ENCODE measurements at regions not wholly inside any gene's neighbourhood (a gene's known extent, or its start where the extent isn't known, plus 50 kb on each side); places are given as distances from the start of the nearest gene placed in this dataset.

- Histone ChIP-seq H3K79me1 (ENCODE audit: insufficient read depth, low read depth, low read length, poor library complexity, severe bottlenecking) (no peaks in the 10 kb centered on the region), H3K27ac (ENCODE audit: insufficient read length, low read depth, low read length) (no peak overlapping the region), H3T11ph (ENCODE audit: low read length) (no peak overlapping the region), H3K4me1 (ENCODE audit: insufficient read depth, low read length) (no peaks in the 10 kb centered on the region), H3K23ac (ENCODE audit: insufficient read length, low read depth, low read length) (no peak overlapping the region), H3K9me3 (ENCODE audit: control insufficient read depth, low read depth, low read length) (no peaks in the 10 kb centered on the region), H3K9ac (ENCODE audit: extremely low read depth, insufficient read length, low read length) (no peak overlapping the region), H2BK5ac (ENCODE audit: insufficient read length, low read length) (no peak overlapping the region), H3K79me2 (ENCODE audit: insufficient read depth, low read length) (no peaks in the 10 kb centered on the region), H4K8ac (replicated peaks; ENCODE audit: insufficient read length, low read depth, low read length) (no peak overlapping the region), H2BK12ac (ENCODE audit: insufficient read length, low read depth, low read length) (no peak overlapping the region), H4K20me1 (ENCODE audit: control insufficient read depth, insufficient read depth, insufficient read length) (no peaks in the 10 kb centered on the region), H2BK120ac (ENCODE audit: low read depth, low read length, poor library complexity, severe bottlenecking) (no peak overlapping the region), H3K56ac (ENCODE audit: insufficient read length, low read depth, low read length) (no peak overlapping the region), H4K91ac (ENCODE audit: insufficient read length, low read depth, low read length) (no peak overlapping the region), H2AFZ (ENCODE audit: low read length) (no peak overlapping the region), H3K18ac (ENCODE audit: insufficient read length, low read depth, low read length) (no peak overlapping the region), H2BK20ac (ENCODE audit: low read depth, low read length, poor library complexity, severe bottlenecking) (no peak overlapping the region), H3K23me2 (ENCODE audit: insufficient read length, low read depth, low read length, poor library complexity, severe bottlenecking) (no peaks in the 10 kb centered on the region), H3K27me3 (ENCODE audit: insufficient read depth, low read length) (no peaks in the 10 kb centered on the region), H2AK5ac (ENCODE audit: insufficient read length, low read length) (no peak overlapping the region), H2BK15ac (ENCODE audit: low read depth, low read length) (no peak overlapping the region), H3K4ac (ENCODE audit: low read depth, low read length) (no peak overlapping the region), H4K5ac (ENCODE audit: insufficient read length, low read depth, low read length) (no peak overlapping the region), H3K14ac (ENCODE audit: insufficient read depth, low read length) (no peak overlapping the region), H3K4me2 (ENCODE audit: insufficient read depth, insufficient read length, low read length) (no peak overlapping the region)
- Mint-ChIP-seq H3K4me3 (no peak overlapping the region), H3K9me3 (no peaks in the 10 kb centered on the region), H3K36me3 (ENCODE audit: insufficient read depth in 1 of 3, low read depth in 3 of 3) (no peaks in the 10 kb centered on the region), H3K27me3 (ENCODE audit: low read depth) (no peaks in the 10 kb centered on the region; the same call in 1 of the 2 replicates), H3K27ac (no peak overlapping the region), H3K4me1 (no peaks in the 10 kb centered on the region)
- TF ChIP-seq CTCF (conservative IDR thresholded peaks at IDR 0.05): no peak
- DNase-seq: no peak
- WGBS (ENCODE audit: extremely low coverage, insufficient read length, low lambda C conversion rate): no CpG with 5 or more reads among the region's 1 CpG
Observed at GRCh38 chr4:106851726-106852125, 184.4 kb downstream of the DKK2 start.

Measured in H9 (cell line).